IPS-11a (cell line): ENCODE measurements at regions not wholly inside any gene's neighbourhood (a gene's known extent, or its start where the extent isn't known, plus 50 kb on each side); places are given as distances from the start of the nearest gene placed in this dataset.

Experiments
- H3K4me3 ChIP-seq: one replicate; pipeline ENCODE4 v1.5.1; 2013; ENCODE audit warnings: low read depth, low read length, control low read depth

DNA sequence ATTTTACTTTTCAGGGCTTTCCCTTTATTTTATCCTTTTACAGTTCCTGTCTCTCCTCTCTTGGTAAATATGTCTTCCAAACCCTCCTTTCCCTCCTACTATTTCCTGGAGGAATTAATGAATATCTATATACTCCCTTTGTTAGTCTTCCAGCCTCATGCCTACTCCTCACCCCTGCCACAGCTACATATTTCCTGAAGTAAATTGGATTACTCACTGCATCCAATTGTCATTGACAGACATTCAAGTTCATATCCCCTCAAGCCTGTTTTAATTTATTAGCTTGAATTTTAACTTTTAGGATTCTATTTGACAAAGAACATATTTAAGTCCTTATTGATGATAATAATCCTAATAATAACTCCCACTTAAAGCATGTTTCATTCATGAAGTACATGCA, 314.5 kb downstream of the TMEM161B start:
- no peak overlapping the region for H3K4me3 ChIP-seq

DNA sequence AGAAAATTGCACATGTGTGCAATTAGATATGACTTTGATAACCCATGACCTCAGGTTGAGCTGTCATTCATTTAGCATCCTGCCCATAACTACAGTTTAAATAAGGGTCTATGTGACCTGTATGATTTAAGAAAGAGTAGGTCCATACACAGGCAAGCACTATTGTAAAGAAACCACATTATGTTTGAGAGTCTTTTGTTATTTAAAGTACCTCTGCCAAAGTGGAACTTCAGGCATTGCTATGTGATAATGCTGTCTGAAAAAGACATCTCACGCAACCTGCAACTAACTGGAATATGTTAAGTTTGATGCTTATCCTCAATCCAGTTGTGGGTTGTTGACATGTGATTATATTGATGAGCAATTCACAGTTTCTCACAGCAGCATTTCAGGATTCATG, 317.0 kb downstream of the TMEM161B start:
- no peak overlapping the region for H3K4me3 ChIP-seq

DNA sequence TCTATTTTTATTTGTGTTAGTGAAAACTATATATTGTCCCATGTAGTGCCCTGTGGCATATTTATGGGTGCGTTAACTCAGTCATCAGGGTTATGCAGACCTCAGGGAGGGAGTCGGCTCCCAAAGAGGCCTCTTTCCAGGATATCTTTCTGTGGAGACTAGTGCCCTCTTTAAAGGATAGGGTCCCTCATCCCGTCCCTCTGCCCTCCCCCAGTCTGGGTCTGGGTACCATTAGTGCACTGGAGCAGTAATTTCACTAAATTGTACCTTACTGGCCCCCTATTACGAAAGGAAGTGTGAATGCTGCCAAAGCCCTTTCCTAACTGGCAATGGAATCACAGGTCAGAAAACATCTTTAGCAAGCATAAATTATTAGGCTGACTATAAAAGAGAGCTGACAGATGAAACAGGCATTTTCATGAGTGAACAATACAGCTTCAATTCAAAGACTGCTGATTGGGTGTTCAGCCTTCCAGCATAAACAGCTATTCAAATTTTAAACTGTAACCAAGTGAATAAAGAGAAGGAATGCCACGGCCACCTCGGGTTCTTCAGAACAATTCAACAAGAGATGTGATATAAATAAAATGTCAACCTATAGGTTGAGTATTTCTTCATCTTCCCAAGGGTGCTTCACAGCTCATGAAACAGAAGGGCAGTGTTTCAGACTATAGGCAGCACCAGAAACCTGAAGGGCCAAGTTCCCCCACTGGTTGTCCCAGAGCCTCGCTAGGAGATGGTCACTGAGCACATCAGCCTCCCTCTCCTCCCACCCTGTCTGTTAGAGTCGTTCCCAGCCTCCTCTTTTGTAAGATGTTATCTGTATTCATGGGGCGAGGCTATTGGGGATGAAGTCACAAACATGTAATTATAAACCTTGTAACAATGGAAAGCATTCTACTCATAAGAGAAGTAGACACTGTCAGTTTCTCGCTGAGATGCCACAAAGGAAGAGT, 318.7 kb downstream of the TMEM161B start:
- H3K4me3 ChIP-seq, result no peak overlapping the region

DNA sequence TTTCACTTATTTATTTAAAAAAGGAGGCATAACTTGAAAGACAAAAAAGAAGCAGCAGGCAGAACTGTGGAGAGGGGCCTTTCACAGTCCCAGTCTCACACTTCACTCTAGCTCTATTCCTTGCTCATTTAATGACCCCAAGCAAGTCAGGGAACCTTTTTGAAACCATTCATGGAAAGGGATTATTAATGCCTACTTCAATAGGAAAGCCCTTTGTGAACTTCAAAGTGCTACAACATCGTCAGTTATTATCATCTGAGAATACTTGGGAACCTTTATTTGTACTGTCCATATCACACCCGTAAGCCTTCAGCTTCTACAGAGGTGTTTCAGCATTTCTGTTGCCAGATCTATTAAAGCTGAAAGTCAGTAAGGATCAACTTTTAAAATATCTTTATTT, 320.2 kb downstream of the TMEM161B start:
- H3K4me3 ChIP-seq, result no peak overlapping the region

DNA sequence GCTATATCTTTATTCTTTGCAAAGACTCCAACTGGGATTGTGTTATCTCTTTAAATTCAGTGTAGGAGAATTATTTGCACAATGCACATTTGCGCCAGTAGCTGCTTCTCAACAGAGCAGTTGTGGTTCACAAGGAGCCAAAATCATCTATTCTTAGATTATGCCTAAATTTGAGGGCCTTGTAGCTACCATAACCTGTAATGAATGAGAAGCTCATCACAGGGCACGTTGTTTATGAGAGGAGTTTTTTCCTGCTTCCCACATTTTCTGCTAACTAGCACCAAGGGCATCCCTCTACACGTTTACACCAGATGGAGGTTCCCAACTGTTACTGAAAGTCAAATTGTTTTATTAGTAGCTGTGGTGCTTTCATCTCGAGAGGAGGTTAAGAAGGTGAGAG, 322.4 kb downstream of the TMEM161B start:
- no peak overlapping the region for H3K4me3 ChIP-seq

DNA sequence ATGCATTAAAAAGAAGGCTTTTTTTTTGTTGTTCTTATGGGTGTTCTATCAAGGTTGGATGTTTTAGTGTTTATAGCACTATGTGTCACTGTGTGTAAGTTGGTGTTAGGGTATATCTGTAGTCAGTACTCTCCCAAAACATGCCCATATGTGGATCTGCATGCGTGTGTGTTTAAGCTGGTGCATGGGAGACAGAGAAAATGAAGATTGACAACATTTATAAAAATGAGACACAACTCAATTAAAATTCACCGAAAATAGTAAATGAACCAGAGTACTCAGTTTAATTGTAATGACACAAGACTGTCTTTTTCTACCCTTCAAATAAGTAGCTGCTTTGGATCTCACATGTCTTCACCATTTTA, 323.4 kb downstream of the TMEM161B start:
- H3K4me3 ChIP-seq, result no peak overlapping the region

DNA sequence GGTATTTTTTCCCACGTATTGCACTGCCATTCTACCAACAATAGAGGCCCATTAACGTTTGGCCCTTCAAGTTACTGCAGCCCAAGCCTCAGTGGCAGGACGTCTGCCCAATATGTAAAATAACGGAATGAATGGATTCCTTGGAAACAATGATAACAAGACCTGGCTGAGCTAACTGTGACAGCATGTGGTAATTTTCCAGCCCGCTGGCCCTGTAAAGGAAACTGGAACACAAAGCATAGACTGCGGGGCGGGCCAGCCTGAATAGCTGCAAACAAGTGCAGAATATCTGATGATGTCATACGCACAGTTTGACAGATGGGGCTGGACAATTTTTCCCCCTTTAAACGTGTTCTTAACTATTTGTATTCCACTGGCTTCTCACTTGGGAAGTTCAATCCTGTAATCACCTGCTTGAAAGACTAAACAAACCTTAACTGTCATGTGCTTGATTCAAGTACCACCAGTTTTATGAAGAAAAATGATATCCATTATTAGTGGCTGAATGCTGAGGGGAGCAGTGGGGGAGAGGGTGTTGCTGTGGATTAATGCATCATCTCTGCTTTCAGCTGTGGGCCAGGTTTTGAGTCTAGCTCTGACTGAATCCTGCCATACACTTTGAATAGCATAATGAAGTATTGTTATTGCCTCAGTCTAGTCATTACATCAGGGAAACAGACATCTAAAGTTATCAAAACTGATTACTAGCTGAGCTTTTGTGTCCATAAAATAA, 323.9 kb downstream of the TMEM161B start:
- no peak overlapping the region for H3K4me3 ChIP-seq

DNA sequence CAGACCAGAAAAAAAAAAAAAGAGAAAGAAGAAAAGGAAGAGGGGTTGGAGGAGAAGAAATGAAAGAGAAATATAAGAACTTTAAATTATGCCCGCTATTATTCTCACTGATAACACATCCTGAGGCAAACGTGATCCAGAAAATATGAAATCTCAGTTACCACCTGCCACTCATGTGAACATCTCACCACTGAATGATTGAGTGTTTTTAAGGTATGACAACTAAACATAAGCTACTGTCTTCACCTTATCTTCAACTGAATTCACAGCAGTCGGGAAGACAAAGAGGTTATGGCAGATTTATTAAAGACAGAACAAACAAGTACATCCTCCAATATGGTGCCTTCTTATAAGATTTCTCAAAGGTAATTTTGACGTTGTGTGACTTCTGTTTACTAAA, 327.9 kb downstream of the TMEM161B start:
- no peak overlapping the region for H3K4me3 ChIP-seq

DNA sequence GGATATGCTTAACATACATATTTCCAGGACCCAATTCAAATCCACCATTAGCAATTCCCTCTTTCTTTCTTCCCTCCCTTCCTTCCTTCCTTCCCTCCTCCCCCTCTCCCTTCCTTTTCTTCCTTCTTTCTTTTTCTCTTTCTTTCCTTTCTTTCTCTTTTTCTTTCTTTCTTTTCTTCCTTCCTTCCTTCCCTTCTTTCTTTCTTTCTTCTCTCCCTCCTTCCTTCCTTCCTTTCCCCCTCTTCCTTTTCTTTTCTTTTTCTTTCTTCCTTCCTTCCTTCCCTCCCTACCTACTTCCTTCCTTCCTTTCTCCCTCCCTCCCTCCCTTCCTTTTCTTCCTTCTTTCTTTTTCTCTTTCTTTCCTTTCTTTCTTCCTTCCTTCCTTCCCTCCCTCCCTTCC, 332.0 kb downstream of the TMEM161B start:
- no peak overlapping the region for H3K4me3 ChIP-seq

DNA sequence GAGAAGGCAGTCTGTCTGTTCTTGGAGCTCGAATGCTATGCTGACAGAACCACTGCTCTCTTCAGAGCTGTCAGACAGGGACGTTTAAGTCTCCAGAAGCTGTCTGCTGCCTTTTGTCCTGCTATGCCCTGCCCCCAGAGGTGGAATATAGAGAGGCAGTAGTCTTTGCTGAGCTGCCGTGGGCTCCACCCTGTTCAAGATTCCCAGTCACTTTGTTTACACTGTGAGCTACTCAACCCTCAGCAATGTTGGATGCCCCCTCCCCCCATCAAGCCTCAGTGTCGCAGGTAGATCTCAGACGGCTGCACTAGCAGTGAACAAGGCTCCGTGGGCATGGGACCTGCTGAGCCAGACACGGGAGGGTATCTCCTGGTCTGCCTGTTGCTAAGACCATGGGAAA, 344.2 kb downstream of the TMEM161B start:
- H3K4me3 ChIP-seq, result no peak overlapping the region

DNA sequence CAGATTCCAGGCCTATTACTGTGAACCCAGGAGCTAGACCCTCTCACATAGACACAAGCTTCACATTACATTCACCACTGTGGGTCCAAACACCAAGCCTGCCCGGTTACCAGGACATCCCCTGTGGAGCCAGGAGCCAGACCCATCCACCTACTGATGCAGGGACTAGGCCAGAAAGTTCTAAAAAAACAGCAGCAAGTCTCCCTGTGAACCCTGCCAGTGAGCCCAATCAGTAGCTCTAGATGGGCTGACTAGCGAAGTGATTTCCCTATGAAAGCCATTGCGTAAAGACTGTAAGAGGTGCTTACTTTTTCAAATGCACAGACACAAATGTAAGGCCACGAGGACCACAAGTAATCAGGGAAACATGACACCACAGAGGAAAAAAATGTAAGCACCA, 352.3 kb downstream of the TMEM161B start:
- no peak overlapping the region for H3K4me3 ChIP-seq

DNA sequence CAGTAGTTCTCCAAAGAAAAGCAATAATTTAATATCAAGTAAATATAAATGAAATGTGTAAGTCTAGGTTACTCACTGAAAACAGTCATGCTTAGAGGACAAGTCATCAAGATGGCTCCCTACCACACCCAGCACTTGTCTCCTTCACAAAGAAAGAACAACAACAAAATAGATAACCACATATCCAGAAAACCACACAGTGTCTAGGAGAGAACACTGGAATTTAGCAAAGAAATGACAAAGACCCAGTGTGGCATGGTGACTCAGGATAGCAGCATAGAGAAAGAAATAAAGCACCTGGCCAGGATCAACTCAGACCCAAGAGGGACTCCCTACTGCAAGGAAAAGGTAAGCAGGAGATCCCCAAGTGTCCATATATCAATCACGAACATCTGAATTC, 356.2 kb downstream of the TMEM161B start:
- H3K4me3 ChIP-seq, result no peak overlapping the region

DNA sequence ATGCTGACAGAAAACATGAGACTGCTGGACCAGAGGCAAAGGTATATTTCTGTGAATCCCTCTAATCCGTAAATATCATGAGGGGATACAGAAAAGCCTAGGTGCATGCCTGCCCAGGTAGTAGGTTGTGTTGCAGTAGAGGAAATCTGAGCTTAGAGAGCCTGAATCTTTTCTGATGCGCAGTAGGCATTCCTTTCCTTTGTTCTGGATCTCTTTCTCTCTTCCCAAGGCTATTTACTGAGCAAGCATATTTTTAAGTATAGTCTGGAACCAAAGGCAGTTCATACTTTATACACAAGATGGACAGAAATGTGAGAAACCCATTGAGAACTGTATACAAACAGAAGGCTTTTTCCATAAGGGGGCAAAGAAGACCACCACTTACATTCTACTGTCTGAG, 359.3 kb downstream of the TMEM161B start:
- H3K4me3 ChIP-seq, result no peak overlapping the region

DNA sequence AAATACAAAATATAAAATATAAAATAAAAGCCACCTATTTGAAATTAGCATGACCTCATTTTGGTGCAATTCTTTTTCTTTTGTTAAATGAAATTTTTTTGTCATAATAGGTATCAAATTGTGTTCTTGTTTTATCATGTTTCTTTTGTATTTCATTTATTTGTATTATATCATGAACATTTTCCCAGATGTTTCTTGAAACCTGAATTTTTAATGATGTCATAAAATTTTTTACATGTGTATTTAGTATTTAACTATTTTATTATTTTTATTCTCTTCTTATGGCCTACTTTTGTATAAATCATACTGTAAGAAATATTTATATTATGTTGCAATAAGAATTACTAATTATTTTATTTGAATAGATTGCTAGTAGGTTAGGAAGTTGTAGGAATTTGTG, 361.7 kb downstream of the TMEM161B start:
- H3K4me3 ChIP-seq, result no peak overlapping the region

DNA sequence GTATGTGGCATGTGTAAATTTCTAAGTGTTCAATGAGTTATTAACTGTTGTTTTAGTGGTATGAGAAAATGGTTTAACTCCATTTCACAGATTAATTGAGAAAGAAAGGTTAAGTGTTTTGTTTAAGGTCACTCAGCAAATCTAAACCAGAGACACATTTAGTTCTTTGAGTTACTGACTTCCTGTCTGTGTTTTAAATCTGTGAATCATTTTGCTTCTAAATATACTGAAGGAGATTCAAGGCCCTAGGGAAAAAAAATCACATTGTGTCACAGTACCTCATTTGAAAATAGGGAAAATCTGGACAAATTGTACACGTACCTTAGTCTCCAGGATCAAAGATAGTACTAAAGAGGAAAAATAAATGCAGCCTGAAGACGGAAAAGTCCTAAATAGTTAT, 368.2 kb downstream of the TMEM161B start:
- no peak overlapping the region for H3K4me3 ChIP-seq

DNA sequence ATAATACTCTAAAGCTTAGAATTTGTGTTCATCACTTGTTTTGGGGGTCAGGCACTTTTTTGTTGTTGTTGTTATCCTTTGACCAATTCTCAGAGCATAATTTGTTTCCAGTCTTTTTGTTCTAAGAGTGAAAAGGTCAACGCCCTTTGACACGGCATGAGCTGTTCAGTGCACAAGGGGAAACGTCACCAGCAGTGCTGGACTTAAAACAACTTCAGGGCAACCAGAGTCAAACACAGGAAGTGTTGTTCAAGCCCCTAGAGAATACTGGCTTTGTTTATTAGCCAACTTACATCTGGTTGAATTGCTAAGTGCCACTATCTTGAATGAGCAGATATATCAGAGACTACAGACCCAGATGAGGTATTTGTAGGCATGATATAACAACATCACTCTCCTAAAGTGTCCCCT, 368.9 kb downstream of the TMEM161B start:
- H3K4me3 ChIP-seq, result no peak overlapping the region

DNA sequence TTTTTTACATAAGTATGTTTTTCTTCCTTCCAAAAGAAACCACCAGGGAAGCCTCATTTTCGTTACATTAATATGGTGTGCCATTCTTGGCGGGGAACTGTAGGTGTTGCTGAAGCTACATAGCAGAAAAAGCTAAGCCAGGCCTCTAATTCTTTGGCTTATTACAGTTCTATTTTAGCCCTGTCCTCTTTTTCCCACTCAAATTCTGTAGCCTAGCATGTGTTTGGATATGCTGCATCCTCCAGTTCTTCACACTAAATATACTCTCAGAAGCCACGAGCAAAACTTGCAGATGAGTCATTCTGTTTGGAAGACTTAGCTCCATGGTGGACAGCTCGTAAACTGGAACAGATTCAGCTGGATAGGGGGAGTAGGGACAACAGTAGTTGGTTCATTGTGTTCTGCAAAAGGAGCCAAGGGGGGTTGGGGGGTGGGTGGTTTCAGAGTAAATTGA, 369.4 kb downstream of the TMEM161B start:
- H3K4me3 ChIP-seq, result no peak overlapping the region

DNA sequence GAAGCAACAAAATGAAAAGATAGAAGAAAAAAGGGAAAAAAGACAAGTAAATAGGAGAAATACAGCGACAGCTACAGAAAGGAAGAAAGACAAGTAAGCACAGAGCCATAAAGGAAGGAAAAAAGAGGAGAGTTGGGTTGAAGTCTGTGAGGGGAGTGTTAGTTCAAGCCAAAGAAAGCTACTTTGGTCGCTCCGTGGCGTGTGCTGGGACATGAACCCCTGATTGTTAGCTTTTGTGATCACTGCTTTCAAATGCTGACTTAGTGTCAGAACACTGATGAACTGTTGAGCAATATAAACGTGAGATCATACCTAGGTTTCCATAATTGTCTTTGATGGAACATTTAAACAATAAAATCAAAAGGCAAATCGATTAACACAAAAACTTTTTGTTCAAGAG, 370.1 kb downstream of the TMEM161B start:
- no peak overlapping the region for H3K4me3 ChIP-seq

DNA sequence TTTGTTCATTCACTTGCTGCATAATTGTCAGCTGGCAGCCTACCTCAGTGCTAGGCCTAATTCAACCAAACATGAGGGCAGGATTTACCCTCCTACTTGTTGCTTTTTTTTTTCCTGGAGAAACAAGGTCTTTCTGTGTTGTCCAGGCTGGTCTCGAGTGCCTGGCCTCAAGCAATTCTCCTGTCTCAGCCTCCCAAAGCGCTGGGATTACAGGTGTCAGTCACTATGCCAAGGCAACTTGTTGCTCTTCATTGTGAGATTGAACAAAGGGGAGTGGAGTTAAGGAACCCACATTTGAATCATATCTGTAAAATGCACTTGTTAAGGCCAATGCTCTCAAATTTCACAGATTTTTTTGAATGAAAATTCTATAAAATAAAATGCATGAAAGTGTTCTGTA, 380.5 kb downstream of the TMEM161B start:
- no peak overlapping the region for H3K4me3 ChIP-seq

DNA sequence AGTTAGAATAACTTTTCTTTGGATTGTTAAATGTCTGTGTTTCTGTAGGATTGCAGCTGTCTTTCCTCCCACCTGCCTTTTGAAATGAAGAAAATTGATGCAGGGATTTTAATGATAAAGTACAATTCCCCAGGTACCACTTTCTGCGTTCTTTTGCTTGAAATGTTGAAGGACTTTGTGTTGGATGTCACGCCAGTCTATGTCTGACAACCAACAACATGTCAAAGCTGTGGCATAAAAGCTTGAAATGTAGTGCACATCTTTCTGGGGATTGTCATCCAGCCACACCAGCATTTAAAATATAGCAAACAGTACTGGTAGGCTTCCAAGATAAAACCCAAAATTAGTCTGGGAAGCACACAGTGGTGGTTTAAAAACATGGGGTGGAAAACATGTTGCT, 381.4 kb downstream of the TMEM161B start:
- H3K4me3 ChIP-seq, result no peak overlapping the region

DNA sequence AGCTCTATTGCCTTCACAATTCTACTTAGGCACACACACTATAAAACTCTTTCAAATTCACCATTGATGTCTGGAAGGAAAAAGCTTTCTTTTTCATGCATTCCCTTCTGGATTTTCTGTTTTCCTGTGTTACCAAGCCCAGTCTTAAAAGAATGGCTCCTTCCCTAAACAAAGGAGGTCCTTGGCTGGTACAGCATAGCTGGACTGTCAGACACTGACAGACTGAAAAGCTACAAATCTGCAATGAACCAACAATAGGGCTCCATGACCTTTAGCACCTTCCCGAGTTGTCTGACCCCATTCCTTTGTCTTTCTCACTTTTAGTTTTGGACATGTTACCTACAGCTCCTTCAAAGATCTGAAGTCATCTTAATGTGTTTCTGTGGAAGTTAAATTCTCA, 382.5 kb downstream of the TMEM161B start:
- H3K4me3 ChIP-seq, result no peak overlapping the region

DNA sequence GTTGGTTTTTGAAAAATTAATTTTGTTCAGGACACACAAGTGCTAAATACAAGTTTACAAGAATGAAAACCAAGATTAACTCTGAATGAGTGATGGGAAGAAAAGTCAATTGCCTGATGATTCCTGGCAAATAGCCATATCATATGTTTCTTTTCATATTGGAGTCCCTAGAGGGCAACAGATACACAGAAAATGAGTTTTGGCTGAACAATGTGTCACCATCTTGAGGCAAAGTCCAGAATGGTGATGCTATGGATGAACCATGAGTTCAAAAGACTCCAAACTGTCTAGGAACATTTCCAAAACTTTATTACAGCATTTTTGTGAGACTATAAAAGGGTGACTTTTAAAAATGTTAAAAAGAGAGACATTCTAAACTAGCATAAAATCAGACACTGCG, 382.9 kb downstream of the TMEM161B start:
- H3K4me3 ChIP-seq, result no peak overlapping the region
